Kidney epithelial cell (primary cell): ENCODE measurements at regions not wholly inside any gene's neighbourhood (a gene's known extent, or its start where the extent isn't known, plus 50 kb on each side); places are given as distances from the start of the nearest gene placed in this dataset.

Experiments
- DNase-seq: peaks from one replicate; pipeline ENCODE4 v3.0.0-alpha.2; 2010; ENCODE audit warnings: low read depth
- H3K27me3 ChIP-seq: 2 replicates; pipeline ENCODE4 v1.6.0; 2011; ENCODE audit warnings: low read length; ENCODE audit not compliant: control insufficient read depth, insufficient read depth
- H3K36me3 ChIP-seq: 2 replicates; pipeline ENCODE4 v1.5.1; 2011; ENCODE audit warnings: low read length; ENCODE audit not compliant: control insufficient read depth, insufficient read depth
- H3K4me3 ChIP-seq: 2 replicates; pipeline ENCODE4 v1.5.1; 2011; ENCODE audit warnings: low read depth, mild to moderate bottlenecking, control low read depth, low read length
- CTCF ChIP-seq: IDR thresholded peaks from 2 replicates; pipeline ENCODE4 v1.5.1; 2011; ENCODE audit warnings: mild to moderate bottlenecking, moderate library complexity, low read length, control low read depth, inconsistent platforms; ENCODE audit not compliant: insufficient read depth, poor library complexity, severe bottlenecking

- DNase-seq, result no peak
- Histone ChIP-seq H3K4me3 (no peak overlapping the region), H3K36me3 (no peaks in the 10 kb centered on the region), H3K27me3 (no peaks in the 10 kb centered on the region)
- TF ChIP-seq CTCF, result no peak
Measured at GRCh38 chr3:187964760-187965159, 189.2 kb upstream of the LPP start.

GRCh38 chr3:187966096-187966495 lies 187.9 kb upstream of the LPP start:
- no peak for TF ChIP-seq CTCF
- DNase-seq, result no peak
- Histone ChIP-seq H3K27me3 (no peaks in the 10 kb centered on the region), H3K4me3 (no peak overlapping the region), H3K36me3 (no peaks in the 10 kb centered on the region)

- Histone ChIP-seq H3K36me3 (no peaks in the 10 kb centered on the region), H3K4me3 (no peak overlapping the region), H3K27me3 (no peaks in the 10 kb centered on the region)
- TF ChIP-seq CTCF, result no peak
- no peak for DNase-seq
Measured at GRCh38 chr3:187966636-187967406, 187.1 kb upstream of the LPP start.

GRCh38 chr3:187967993-187968392 lies 186.0 kb upstream of the LPP start:
- Histone ChIP-seq H3K36me3 (no peaks in the 10 kb centered on the region), H3K27me3 (no peaks in the 10 kb centered on the region), H3K4me3 (no peak overlapping the region)
- no peak for TF ChIP-seq CTCF
- no peak for DNase-seq

GRCh38 chr3:187968883-187969580 lies 184.9 kb upstream of the LPP start:
- DNase-seq, result no peak
- TF ChIP-seq CTCF, result no peak

More at GRCh38 chr3:187968883-187969580, 184.9 kb upstream of the LPP start:
- no peak overlapping the region for H3K4me3 ChIP-seq
- H3K27me3 ChIP-seq, result no peaks in the 10 kb centered on the region
- no peaks in the 10 kb centered on the region for H3K36me3 ChIP-seq
